A204.1 (cell line): ENCODE measurements at regions not wholly inside any gene's neighbourhood (a gene's known extent, or its start where the extent isn't known, plus 50 kb on each side); places are given as distances from the start of the nearest gene placed in this dataset.

Source experiments
- FAIRE-seq: peaks from 2 replicates; lab custom pipeline; 2012; peaks lifted over from hg19 to GRCh38; lab: Jason Lieb, UNC

GRCh38 chr4:24102621-24103020 is 212.8 kb upstream of the PPARGC1A start:
- no peak for FAIRE-seq

- no peak for FAIRE-seq
Observed at GRCh38 chr4:24096603-24097002, 206.8 kb upstream of the PPARGC1A start.

- FAIRE-seq, result no peak
Observed at GRCh38 chr4:24094726-24095125, 204.9 kb upstream of the PPARGC1A start.

GRCh38 chr4:24093446-24093845 is 203.6 kb upstream of the PPARGC1A start:
- FAIRE-seq, result no peak

- no peak for FAIRE-seq
Observed at GRCh38 chr4:24091639-24092233, 201.9 kb upstream of the PPARGC1A start.

- FAIRE-seq, result no peak
Observed at GRCh38 chr4:24089851-24090534, 200.1 kb upstream of the PPARGC1A start.

- no peak for FAIRE-seq
Observed at GRCh38 chr4:24080871-24081270, 191.0 kb upstream of the PPARGC1A start.

- no peak for FAIRE-seq
Observed at GRCh38 chr4:24078347-24078962, 188.6 kb upstream of the PPARGC1A start.

- FAIRE-seq, result no peak
Observed at GRCh38 chr4:24076811-24077210, 187.0 kb upstream of the PPARGC1A start.

GRCh38 chr4:24073948-24074347 is 184.1 kb upstream of the PPARGC1A start:
- no peak for FAIRE-seq

- FAIRE-seq, result peak; percentile 84
Observed at GRCh38 chr4:24071612-24072372, 181.9 kb upstream of the PPARGC1A start.

GRCh38 chr4:24070117-24070516 is 180.3 kb upstream of the PPARGC1A start:
- FAIRE-seq, result no peak

GRCh38 chr4:24067367-24068193 is 177.7 kb upstream of the PPARGC1A start:
- no peak for FAIRE-seq

- FAIRE-seq, result no peak
Observed at GRCh38 chr4:24065974-24066373, 176.1 kb upstream of the PPARGC1A start.

GRCh38 chr4:24063731-24064130 is 173.9 kb upstream of the PPARGC1A start:
- no peak for FAIRE-seq

GRCh38 chr4:24060932-24061331 is 171.1 kb upstream of the PPARGC1A start:
- FAIRE-seq, result no peak

- no peak for FAIRE-seq
Observed at GRCh38 chr4:24059839-24060238, 170.0 kb upstream of the PPARGC1A start.

- FAIRE-seq, result no peak
Observed at GRCh38 chr4:24057915-24058559, 168.2 kb upstream of the PPARGC1A start.

GRCh38 chr4:24056289-24056688 is 166.4 kb upstream of the PPARGC1A start:
- no peak for FAIRE-seq

GRCh38 chr4:24055623-24056022 is 165.8 kb upstream of the PPARGC1A start:
- FAIRE-seq, result no peak

- FAIRE-seq, result no peak
Observed at GRCh38 chr4:24054910-24055309, 165.1 kb upstream of the PPARGC1A start.

- no peak for FAIRE-seq
Observed at GRCh38 chr4:24053934-24054333, 164.1 kb upstream of the PPARGC1A start.
